T-cell (primary cell): ENCODE measurements at regions not wholly inside any gene's neighbourhood (a gene's known extent, or its start where the extent isn't known, plus 50 kb on each side); places are given as distances from the start of the nearest gene placed in this dataset.

Experiments used
- ATAC-seq, 4 experiments: fragments of 200-7000 bp in 3 of 4; fragments of 150-1000 bp in 1 of 4; cut with Tn5 transposase; replicated peaks in 1 of 4; 1 replicate in 3 of 4; 2 replicates in 1 of 4; pipeline ENCODE4 v1.10.0; 2021; ENCODE audit warnings: moderate library complexity in 3 of 4, mild to moderate bottlenecking in 2 of 4, moderate number of reproducible peaks in 1 of 4
- CTCF ChIA-PET, 2 donors: fragments of 300-600 bp; sonication (Branson Sonifier 250); formaldehyde crosslinking; loops; one replicate each; lab custom pipeline; 2022; ENCODE audit warnings: antibody characterized with exemption in 2 of 2; lab: Charles Lee
- POLR2A ChIA-PET, 2 donors: fragments of 300-600 bp; sonication (Branson Sonifier 250); formaldehyde crosslinking; loops; one replicate each; lab custom pipeline; 2022; ENCODE audit warnings: antibody characterized with exemption in 2 of 2; lab: Charles Lee
- DNase-seq, 35 experiments: peaks; one replicate each; pipeline versions ENCODE4 v3.0.0 to v3.0.0-alpha.2; 2013 to 2023
- H3K27ac ChIP-seq: one replicate; pipeline ENCODE4 v1.5.1; 2013; ENCODE audit warnings: low read length
- H3K27me3 ChIP-seq, 2 experiments: replicated peaks in 1 of 2; 1 replicate in 1 of 2; 2 replicates in 1 of 2; pipeline versions ENCODE4 v1.6.1 to v1.7.0; 2013; ENCODE audit warnings: low read length in 1 of 2, mixed read lengths in 1 of 2; ENCODE audit not compliant: control insufficient read depth in 2 of 2, insufficient read depth in 2 of 2; ENCODE audit errors: extremely low read depth in 1 of 2
- H3K36me3 ChIP-seq, 2 donors: 1 replicate in 1 of 2; 2 replicates in 1 of 2; pipeline versions ENCODE4 v1.6.1 to v1.7.0; 2013; ENCODE audit warnings: low read length in 1 of 2; ENCODE audit not compliant: control insufficient read depth in 2 of 2, insufficient read depth in 1 of 2; ENCODE audit errors: extremely low read depth in 1 of 2
- H3K4me1 ChIP-seq, 2 experiments: 1 replicate in 1 of 2; 2 replicates in 1 of 2; pipeline versions ENCODE4 v1.6.1 to v1.7.0; 2013; ENCODE audit warnings: low read length in 2 of 2, mixed read lengths in 1 of 2; ENCODE audit not compliant: insufficient read depth in 2 of 2, control insufficient read depth in 1 of 2; ENCODE audit errors: extremely low read depth in 1 of 2
- H3K4me3 ChIP-seq, 2 donors: 1 replicate in 1 of 2; 2 replicates in 1 of 2; pipeline versions ENCODE4 v1.5.1 to v1.7.0; 2013; ENCODE audit warnings: mild to moderate bottlenecking in 2 of 2, low read length in 1 of 2, moderate library complexity in 1 of 2; ENCODE audit not compliant: control insufficient read depth in 1 of 2; ENCODE audit errors: extremely low read depth in 1 of 2
- H3K9me3 ChIP-seq: 2 replicates; pipeline ENCODE4 v1.7.0; 2013
- H3K27ac Mint-ChIP-seq, 2 donors: one replicate each; pipeline ENCODE4 v1.8.0; 2020 to 2021; ENCODE audit warnings: mild to moderate bottlenecking in 2 of 2, mixed read lengths in 2 of 2
- H3K27me3 Mint-ChIP-seq, 2 donors: one replicate each; pipeline ENCODE4 v1.8.0; 2021 to 2022; ENCODE audit warnings: mixed read lengths in 2 of 2
- H3K36me3 Mint-ChIP-seq: one replicate; pipeline ENCODE4 v1.8.0; 2021; ENCODE audit warnings: mixed read lengths
- H3K4me1 Mint-ChIP-seq, 3 donors: one replicate each; pipeline ENCODE4 v1.8.0; 2020 to 2022; ENCODE audit warnings: mixed read lengths in 3 of 3, mild to moderate bottlenecking in 1 of 3
- H3K4me3 Mint-ChIP-seq, 3 donors: one replicate each; pipeline ENCODE4 v1.8.0; 2020 to 2022; ENCODE audit warnings: mild to moderate bottlenecking in 3 of 3, mixed read lengths in 3 of 3, moderate library complexity in 3 of 3
- H3K9me3 Mint-ChIP-seq, 3 donors: one replicate each; pipeline ENCODE4 v1.8.0; 2020 to 2022; ENCODE audit warnings: mixed read lengths in 3 of 3
- WGBS: methylation state at CpG from one replicate; pipeline ENCODE4 v1.1.5; 2013; ENCODE audit warnings: missing lambda C conversion rate; ENCODE audit not compliant: insufficient coverage; 5-methylcytosine and 5-hydroxymethylcytosine counted together

- Histone ChIP-seq H3K36me3 (no peaks in the 10 kb centered on the region), H3K9me3 (no peaks in the 10 kb centered on the region), H3K27ac (no peak overlapping the region), H3K4me1 (no peaks in the 10 kb centered on the region), H3K4me3 (no peak overlapping the region), H3K27me3 (no peaks in the 10 kb centered on the region)
- CTCF ChIA-PET, result no interaction called here
- Mint-ChIP-seq H3K4me1 (no peaks in the 10 kb centered on the region), H3K27ac (no peak overlapping the region), H3K27me3 (peaks cover 6% of the 10 kb centered on the region in 2 donors), H3K4me3 (no peak overlapping the region), H3K9me3 (peaks cover 0 to 6% (median under 1%) of the 10 kb centered on the region in 3 donors), H3K36me3 (no peaks in the 10 kb centered on the region)
- POLR2A ChIA-PET, result no interaction called here
- ATAC-seq, result no peak
- DNase-seq, result no peak
- 100% methylated on average over 1 of the region's 4 CpGs for WGBS
Observed at GRCh38 chr22:19654338-19654987, 59.8 kb upstream of the SEPTIN5 start.

- Mint-ChIP-seq H3K36me3 (no peaks in the 10 kb centered on the region), H3K27ac (no peak overlapping the region), H3K27me3 (peaks cover 0 to 2% of the 10 kb centered on the region in 2 donors), H3K4me3 (no peak overlapping the region), H3K9me3 (no peaks in the 10 kb centered on the region), H3K4me1 (no peaks in the 10 kb centered on the region)
- ChIA-PET POLR2A (no interaction called here), CTCF (no interaction called here)
- no peak overlapping the region for H3K4me3 ChIP-seq
- H3K27me3 ChIP-seq, result no peaks in the 10 kb centered on the region
- no peak for DNase-seq
- H3K36me3 ChIP-seq, result no peaks in the 10 kb centered on the region
- 100% methylated on average over 2 of the region's 5 CpGs for WGBS
- no peaks in the 10 kb centered on the region for H3K9me3 ChIP-seq
- no peak overlapping the region for H3K27ac ChIP-seq
- ATAC-seq, result no peak
- no peaks in the 10 kb centered on the region for H3K4me1 ChIP-seq
Observed at GRCh38 chr22:19655399-19655798, 58.9 kb upstream of the SEPTIN5 start.

GRCh38 chr22:19656541-19657251 lies 57.6 kb upstream of the SEPTIN5 start:
- Mint-ChIP-seq H3K27me3 (peaks cover 0 to 2% of the 10 kb centered on the region in 2 donors), H3K4me3 (no peak overlapping the region), H3K4me1 (no peaks in the 10 kb centered on the region), H3K27ac (no peak overlapping the region), H3K36me3 (no peaks in the 10 kb centered on the region), H3K9me3 (no peaks in the 10 kb centered on the region)
- Histone ChIP-seq H3K9me3 (no peaks in the 10 kb centered on the region), H3K4me3 (no peak overlapping the region), H3K27me3 (no peaks in the 10 kb centered on the region), H3K4me1 (no peaks in the 10 kb centered on the region), H3K36me3 (no peaks in the 10 kb centered on the region), H3K27ac (no peak overlapping the region)
- ATAC-seq (no peak), DNase-seq (no peak)
- WGBS, result 97% methylated on average over 15 of the region's 21 CpGs
- CTCF ChIA-PET, result no interaction called here
- POLR2A ChIA-PET, result interaction anchor here in 1 of 2 donors (0.7 kb wide), 1 partner anchor 30 kb away, joined by 4 read pairs; no protein-coding TSS in a partner anchor

GRCh38 chr22:19657252-19658056 lies 56.8 kb upstream of the SEPTIN5 start:
- H3K4me3 Mint-ChIP-seq, result no peak overlapping the region
- ChIA-PET CTCF (no interaction called here), POLR2A (interaction anchor here in 1 of 2 donors (0.7 kb wide), 1 partner anchor 29 kb away, joined by 4 read pairs; no protein-coding TSS in a partner anchor)
- Histone ChIP-seq H3K9me3 (no peaks in the 10 kb centered on the region), H3K4me1 (no peaks in the 10 kb centered on the region), H3K27me3 (no peaks in the 10 kb centered on the region), H3K4me3 (no peak overlapping the region), H3K36me3 (no peaks in the 10 kb centered on the region), H3K27ac (no peak overlapping the region)
- ATAC-seq (no peak), DNase-seq (no peak)
- H3K27ac Mint-ChIP-seq, result no peak overlapping the region
- H3K27me3 Mint-ChIP-seq, result peaks cover 0 to 2% of the 10 kb centered on the region in 2 donors
- no peaks in the 10 kb centered on the region for H3K9me3 Mint-ChIP-seq
- H3K36me3 Mint-ChIP-seq, result no peaks in the 10 kb centered on the region
- no peaks in the 10 kb centered on the region for H3K4me1 Mint-ChIP-seq
- 90% methylated on average over 6 of the region's 8 CpGs for WGBS

- Histone ChIP-seq H3K27ac (no peak overlapping the region), H3K9me3 (no peaks in the 10 kb centered on the region), H3K4me1 (no peaks in the 10 kb centered on the region), H3K27me3 (peaks cover 0 to 2% of the 10 kb centered on the region in 2 experiments), H3K4me3 (no peak overlapping the region), H3K36me3 (no peaks in the 10 kb centered on the region)
- no peak overlapping the region for H3K27ac Mint-ChIP-seq
- CTCF ChIA-PET, result no interaction called here
- H3K4me1 Mint-ChIP-seq, result no peaks in the 10 kb centered on the region
- ATAC-seq, result no peak
- POLR2A ChIA-PET, result no interaction called here
- no peaks in the 10 kb centered on the region for H3K9me3 Mint-ChIP-seq
- H3K27me3 Mint-ChIP-seq, result no peaks in the 10 kb centered on the region
- H3K36me3 Mint-ChIP-seq, result no peaks in the 10 kb centered on the region
- 93% methylated on average over 7 of the region's 10 CpGs for WGBS
- DNase-seq, result no peak
- no peak overlapping the region for H3K4me3 Mint-ChIP-seq
Observed at GRCh38 chr22:19658057-19658966, 56.0 kb upstream of the SEPTIN5 start.
